SK-N-MC (cell line): ENCODE measurements at regions not wholly inside any gene's neighbourhood (a gene's known extent, or its start where the extent isn't known, plus 50 kb on each side); places are given as distances from the start of the nearest gene placed in this dataset.

Experiments
- EZH2 ChIP-seq: fragments of 200-600 bp; sonication (generic); IDR thresholded peaks from one replicate; pipeline ENCODE4 v1.6.1; 2017; ENCODE audit warnings: antibody characterized with exemption
- POLR2AphosphoS5 ChIP-seq: IDR thresholded peaks from 2 replicates; pipeline ENCODE4 v1.6.1; 2012; ENCODE audit warnings: mild to moderate bottlenecking, low read depth, low read length, borderline replicate concordance

DNA sequence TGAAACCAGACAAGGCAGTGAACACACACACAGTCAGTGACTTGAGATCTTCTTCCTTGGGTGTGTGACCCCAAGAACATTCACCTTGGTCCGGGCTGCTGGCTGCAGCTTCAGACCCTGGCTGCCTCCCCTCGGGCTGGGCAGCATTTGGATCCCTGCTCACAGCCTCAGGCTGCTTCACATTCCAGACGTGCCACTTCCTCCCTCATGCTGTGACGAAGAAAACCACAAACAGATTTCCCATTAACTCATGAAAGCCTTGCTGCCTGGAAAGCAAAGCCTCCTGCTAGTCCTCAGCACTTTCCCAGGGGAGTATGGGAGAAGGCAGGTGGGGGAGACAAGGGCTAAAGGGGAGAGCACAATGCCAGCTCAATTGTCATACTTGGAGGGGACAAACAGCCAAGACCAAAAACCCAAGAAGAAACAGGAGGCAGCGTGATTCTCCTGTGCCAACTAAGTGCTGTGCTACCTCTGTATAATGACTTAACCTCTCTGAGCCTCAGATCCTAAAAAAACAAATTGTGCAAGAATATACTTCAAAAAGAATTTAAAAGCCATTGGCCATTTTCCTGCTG is 594.6 kb upstream of the BRINP1 start:
- TF ChIP-seq POLR2AphosphoS5 (peak; percentile 64; the same call in 1 of the 2 replicates), EZH2 (no peak)
